Small intestine (tissue), 7 donors: ENCODE measurements at regions not wholly inside any gene's neighbourhood (a gene's known extent, or its start where the extent isn't known, plus 50 kb on each side); places are given as distances from the start of the nearest gene placed in this dataset.

Experiments
- DNase-seq, 2 donors: peaks; one replicate each; pipeline versions ENCODE4 v3.0.0 to v3.0.0-alpha.2; 2013
- FAIRE-seq: peaks from 2 replicates; lab custom pipeline; 2012; peaks lifted over from hg19 to GRCh38; lab: Jason Lieb, UNC
- H3K27ac ChIP-seq, 3 donors: one replicate each; pipeline ENCODE4 v1.5.1; 2013; ENCODE audit warnings: low read length in 2 of 3, mild to moderate bottlenecking in 2 of 3, control low read depth in 1 of 3, inconsistent platforms in 1 of 3, low read depth in 1 of 3, moderate library complexity in 1 of 3
- H3K27me3 ChIP-seq, 3 donors: one replicate each; pipeline ENCODE4 v1.6.1; 2013; ENCODE audit warnings: low read length in 3 of 3, inconsistent platforms in 1 of 3; ENCODE audit not compliant: control insufficient read depth in 3 of 3, insufficient read depth in 3 of 3
- H3K36me3 ChIP-seq, 3 donors: one replicate each; pipeline ENCODE4 v1.6.1; 2013; ENCODE audit warnings: low read length in 3 of 3, inconsistent platforms in 1 of 3, low read depth in 1 of 3, mild to moderate bottlenecking in 1 of 3, moderate library complexity in 1 of 3; ENCODE audit not compliant: control insufficient read depth in 3 of 3, insufficient read depth in 2 of 3
- H3K4me1 ChIP-seq, 3 donors: one replicate each; pipeline ENCODE4 v1.6.1; 2013; ENCODE audit warnings: low read length in 2 of 3, inconsistent platforms in 1 of 3, low read depth in 1 of 3, mild to moderate bottlenecking in 1 of 3, moderate library complexity in 1 of 3; ENCODE audit not compliant: control insufficient read depth in 3 of 3, insufficient read depth in 2 of 3
- H3K4me3 ChIP-seq, 3 donors: one replicate each; pipeline ENCODE4 v1.5.1; 2013; ENCODE audit warnings: low read length in 3 of 3, control low read depth in 1 of 3, inconsistent platforms in 1 of 3, low read depth in 1 of 3, mild to moderate bottlenecking in 1 of 3, moderate library complexity in 1 of 3
- H3K9me3 ChIP-seq, 2 donors: one replicate each; pipeline ENCODE4 v1.6.1; 2013; ENCODE audit warnings: low read depth in 1 of 2, low read length in 1 of 2; ENCODE audit not compliant: control insufficient read depth in 2 of 2, insufficient read depth in 1 of 2
- WGBS, 3 donors: extraction: QIAGEN DNeasy Blood & Tissue Kit; methylation state at CpG; one replicate each; pipeline ENCODE4 v1.1.7; 2013; 5-methylcytosine and 5-hydroxymethylcytosine counted together
- donor health status: healthy with polysubstance abuse.
- donor health status: control.
- donor health status: control.
- donor health status: Bipolar disorder and iron deficiency.
- donor health status: healthy.

- no peak for DNase-seq
- Histone ChIP-seq H3K9me3 (no peaks in the 10 kb centered on the region), H3K27ac (no peak overlapping the region), H3K4me3 (no peak overlapping the region), H3K4me1 (no peaks in the 10 kb centered on the region), H3K27me3 (no peaks in the 10 kb centered on the region), H3K36me3 (no peaks in the 10 kb centered on the region)
- FAIRE-seq: no peak
These were observed 218.9 kb downstream of the SEC23A start for GRCh38 chr14:38884109-38884508.

- 71 to 81% (median 74%) methylated on average over 3 of the region's 3 CpGs for WGBS, 3 donors
- DNase-seq (no peak), FAIRE-seq (no peak)
- no peaks in the 10 kb centered on the region for H3K27me3 ChIP-seq
- no peaks in the 10 kb centered on the region for H3K9me3 ChIP-seq
- H3K27ac ChIP-seq: no peak overlapping the region
- H3K4me1 ChIP-seq: no peaks in the 10 kb centered on the region
- H3K36me3 ChIP-seq: no peaks in the 10 kb centered on the region
- H3K4me3 ChIP-seq: no peak overlapping the region
These were observed 219.9 kb downstream of the SEC23A start for GRCh38 chr14:38883127-38883526.

GRCh38 chr14:38882533-38882932, 220.5 kb downstream of the SEC23A start:
- Histone ChIP-seq H3K4me3 (no peak overlapping the region), H3K27me3 (no peaks in the 10 kb centered on the region), H3K36me3 (no peaks in the 10 kb centered on the region), H3K9me3 (no peaks in the 10 kb centered on the region), H3K4me1 (no peaks in the 10 kb centered on the region), H3K27ac (no peak overlapping the region)
- no peak for FAIRE-seq
- no peak for DNase-seq

- Histone ChIP-seq H3K4me3 (no peak overlapping the region), H3K27ac (no peak overlapping the region), H3K4me1 (no peaks in the 10 kb centered on the region), H3K27me3 (no peaks in the 10 kb centered on the region), H3K9me3 (no peaks in the 10 kb centered on the region), H3K36me3 (no peaks in the 10 kb centered on the region)
- no peak for FAIRE-seq
- WGBS, 3 donors: 38 to 43% (median 39%) methylated on average over 3 of the region's 3 CpGs
- no peak for DNase-seq
These were observed 222.2 kb downstream of the SEC23A start for GRCh38 chr14:38880643-38881524.

GRCh38 chr14:38877744-38878388, 225.2 kb downstream of the SEC23A start:
- H3K27me3 ChIP-seq: no peaks in the 10 kb centered on the region
- H3K4me3 ChIP-seq: no peak overlapping the region
- WGBS, 3 donors: 33 to 66% (median 42%) methylated on average over 3 of the region's 3 CpGs
- H3K27ac ChIP-seq: no peak overlapping the region
- FAIRE-seq: no peak
- H3K36me3 ChIP-seq: no peaks in the 10 kb centered on the region
- no peaks in the 10 kb centered on the region for H3K4me1 ChIP-seq
- DNase-seq: no peak
- no peaks in the 10 kb centered on the region for H3K9me3 ChIP-seq

GRCh38 chr14:38874721-38875120, 228.3 kb downstream of the SEC23A start:
- Histone ChIP-seq H3K27ac (no peak overlapping the region), H3K36me3 (no peaks in the 10 kb centered on the region), H3K27me3 (no peaks in the 10 kb centered on the region), H3K4me1 (no peaks in the 10 kb centered on the region), H3K4me3 (no peak overlapping the region), H3K9me3 (no peaks in the 10 kb centered on the region)
- DNase-seq: no peak
- WGBS, 3 donors: 88 to 93% (median 89%) methylated on average over 2 of the region's 2 CpGs
- no peak for FAIRE-seq

GRCh38 chr14:38873941-38874612, 229.0 kb downstream of the SEC23A start:
- WGBS, 3 donors: 66 to 71% (median 67%) methylated on average over 3 of the region's 3 CpGs

GRCh38 chr14:38870296-38870836, 232.7 kb downstream of the SEC23A start:
- Histone ChIP-seq H3K4me1 (peaks cover 0 to 4% (median 0%) of the 10 kb centered on the region in 3 donors), H3K4me3 (no peak overlapping the region), H3K27me3 (no peaks in the 10 kb centered on the region), H3K9me3 (no peaks in the 10 kb centered on the region), H3K27ac (no peak overlapping the region), H3K36me3 (no peaks in the 10 kb centered on the region)
- FAIRE-seq: no peak
- WGBS, 3 donors: 67 to 77% (median 75%) methylated on average over 3 of the region's 3 CpGs
- no peak for DNase-seq

More at GRCh38 chr14:38873941-38874612, 229.0 kb downstream of the SEC23A start:
- Histone ChIP-seq H3K36me3 (no peaks in the 10 kb centered on the region), H3K4me3 (no peak overlapping the region), H3K4me1 (no peaks in the 10 kb centered on the region), H3K27me3 (no peaks in the 10 kb centered on the region), H3K9me3 (no peaks in the 10 kb centered on the region), H3K27ac (peak overlapping the region in 1 of 3 donors; percentile 4)
- FAIRE-seq (no peak), DNase-seq (no peak)
